Smooth muscle cell (in vitro differentiated cells): ENCODE measurements at regions not wholly inside any gene's neighbourhood (a gene's known extent, or its start where the extent isn't known, plus 50 kb on each side); places are given as distances from the start of the nearest gene placed in this dataset.

ENCODE experiments used
- DNase-seq: peaks from one replicate; lab custom pipeline; 2025; ENCODE audit not compliant: unreplicated experiment; lab: John Stamatoyannopoulos, UW
- H2AFZ ChIP-seq: fragments of 200-600 bp; sonication (generic); 2 replicates; pipeline ENCODE4 v1.6.0; 2016; ENCODE audit warnings: antibody characterized with exemption, low read depth, mild to moderate bottlenecking
- H3F3A ChIP-seq: fragments of 200-600 bp; sonication (generic); 2 replicates; pipeline ENCODE4 v1.6.0; 2017; ENCODE audit warnings: antibody characterized with exemption, low read depth
- H3K27ac ChIP-seq: fragments of 200-600 bp; sonication (generic); 2 replicates; pipeline ENCODE4 v1.5.1; 2016; ENCODE audit warnings: low read depth, mild to moderate bottlenecking
- H3K27me3 ChIP-seq: fragments of 200-600 bp; sonication (generic); 2 replicates; pipeline ENCODE4 v1.6.1; 2016; ENCODE audit warnings: low read depth, mild to moderate bottlenecking
- H3K36me3 ChIP-seq: fragments of 200-600 bp; sonication (generic); 2 replicates; pipeline ENCODE4 v1.5.1; 2016; ENCODE audit warnings: low read depth
- H3K4me1 ChIP-seq: fragments of 200-600 bp; sonication (generic); 2 replicates; pipeline ENCODE4 v1.5.1; 2016; ENCODE audit warnings: low read depth
- H3K4me2 ChIP-seq: fragments of 200-600 bp; sonication (generic); 2 replicates; pipeline ENCODE4 v1.6.0; 2016; ENCODE audit warnings: mild to moderate bottlenecking
- H3K4me3 ChIP-seq: fragments of 200-600 bp; sonication (generic); 2 replicates; pipeline ENCODE4 v1.5.1; 2016; ENCODE audit warnings: mild to moderate bottlenecking
- H3K79me2 ChIP-seq: fragments of 200-600 bp; sonication (generic); 2 replicates; pipeline ENCODE4 v1.6.0; 2016; ENCODE audit warnings: low read depth, mild to moderate bottlenecking
- H3K9ac ChIP-seq: fragments of 200-600 bp; sonication (generic); 2 replicates; pipeline ENCODE4 v1.6.0; 2016; ENCODE audit warnings: low read depth
- H3K9me3 ChIP-seq: fragments of 200-600 bp; sonication (generic); replicated peaks from 2 replicates; pipeline ENCODE4 v1.5.1; 2016; ENCODE audit warnings: low read depth
- H4K20me1 ChIP-seq: fragments of 200-600 bp; sonication (generic); 2 replicates; pipeline ENCODE4 v1.6.0; 2016; ENCODE audit warnings: low read depth
- WGBS: methylation state at CpG from one replicate; pipeline ENCODE4 v1.1.7; 2016; ENCODE audit warnings: low lambda C conversion rate; 5-methylcytosine and 5-hydroxymethylcytosine counted together
- TF ChIP-seq, protein P1 (sequence below): fragments of 200-600 bp; sonication (generic); IDR thresholded peaks from 2 replicates; pipeline ENCODE4 v1.5.1; 2017; ENCODE audit warnings: borderline replicate concordance, mild to moderate bottlenecking, antibody characterized with exemption; ENCODE audit not compliant: insufficient read depth, poor library complexity, severe bottlenecking

DNA sequence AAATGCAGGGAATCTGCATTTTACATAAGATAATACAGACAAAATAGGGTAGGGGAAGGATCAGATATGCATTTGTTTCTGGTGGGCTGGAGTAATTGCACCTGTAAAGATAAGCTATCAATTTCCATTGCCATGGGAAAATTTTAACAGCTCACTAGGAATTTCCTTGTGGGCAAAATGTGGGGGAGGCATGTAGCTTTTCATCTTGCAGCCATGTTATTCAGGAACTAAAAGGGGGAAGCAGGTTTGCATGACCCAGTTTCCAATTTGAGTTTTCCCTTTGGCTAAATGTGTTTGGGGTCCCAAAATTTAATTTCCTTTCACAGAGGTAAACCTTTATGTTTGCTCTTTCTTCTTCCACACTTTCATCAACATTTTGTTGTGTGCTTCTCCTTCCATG lies 624.4 kb downstream of the NYAP2 start:
- Histone ChIP-seq H3K4me2 (no peak overlapping the region), H2AFZ (no peak overlapping the region), H3K79me2 (no peaks in the 10 kb centered on the region), H3K9me3 (no peaks in the 10 kb centered on the region), H3K4me3 (no peak overlapping the region), H3K4me1 (no peaks in the 10 kb centered on the region), H3K36me3 (no peaks in the 10 kb centered on the region), H4K20me1 (no peaks in the 10 kb centered on the region), H3K27ac (no peak overlapping the region), H3K9ac (no peak overlapping the region), H3F3A (no peaks in the 10 kb centered on the region), H3K27me3 (no peaks in the 10 kb centered on the region)
- DNase-seq, result no peak
- TF ChIP-seq, protein P1, sequence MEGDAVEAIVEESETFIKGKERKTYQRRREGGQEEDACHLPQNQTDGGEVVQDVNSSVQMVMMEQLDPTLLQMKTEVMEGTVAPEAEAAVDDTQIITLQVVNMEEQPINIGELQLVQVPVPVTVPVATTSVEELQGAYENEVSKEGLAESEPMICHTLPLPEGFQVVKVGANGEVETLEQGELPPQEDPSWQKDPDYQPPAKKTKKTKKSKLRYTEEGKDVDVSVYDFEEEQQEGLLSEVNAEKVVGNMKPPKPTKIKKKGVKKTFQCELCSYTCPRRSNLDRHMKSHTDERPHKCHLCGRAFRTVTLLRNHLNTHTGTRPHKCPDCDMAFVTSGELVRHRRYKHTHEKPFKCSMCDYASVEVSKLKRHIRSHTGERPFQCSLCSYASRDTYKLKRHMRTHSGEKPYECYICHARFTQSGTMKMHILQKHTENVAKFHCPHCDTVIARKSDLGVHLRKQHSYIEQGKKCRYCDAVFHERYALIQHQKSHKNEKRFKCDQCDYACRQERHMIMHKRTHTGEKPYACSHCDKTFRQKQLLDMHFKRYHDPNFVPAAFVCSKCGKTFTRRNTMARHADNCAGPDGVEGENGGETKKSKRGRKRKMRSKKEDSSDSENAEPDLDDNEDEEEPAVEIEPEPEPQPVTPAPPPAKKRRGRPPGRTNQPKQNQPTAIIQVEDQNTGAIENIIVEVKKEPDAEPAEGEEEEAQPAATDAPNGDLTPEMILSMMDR, result no peak

GRCh38 chr2:226023383-226023782 lies 623.9 kb downstream of the NYAP2 start:
- H3F3A ChIP-seq, result no peaks in the 10 kb centered on the region
- H3K79me2 ChIP-seq, result no peaks in the 10 kb centered on the region
- no peak overlapping the region for H3K4me2 ChIP-seq
- H3K4me1 ChIP-seq, result no peaks in the 10 kb centered on the region
- whole genome bisulfite sequencing, result 56% methylated on average over 5 of the region's 5 CpGs
- no peak overlapping the region for H3K27ac ChIP-seq
- no peak overlapping the region for H2AFZ ChIP-seq
- no peak for DNase-seq
- H3K27me3 ChIP-seq, result no peaks in the 10 kb centered on the region
- no peaks in the 10 kb centered on the region for H3K36me3 ChIP-seq
- no peaks in the 10 kb centered on the region for H4K20me1 ChIP-seq
- no peak overlapping the region for H3K4me3 ChIP-seq
- no peaks in the 10 kb centered on the region for H3K9me3 ChIP-seq
- H3K9ac ChIP-seq, result no peak overlapping the region
- TF ChIP-seq, protein P1, result no peak

DNA sequence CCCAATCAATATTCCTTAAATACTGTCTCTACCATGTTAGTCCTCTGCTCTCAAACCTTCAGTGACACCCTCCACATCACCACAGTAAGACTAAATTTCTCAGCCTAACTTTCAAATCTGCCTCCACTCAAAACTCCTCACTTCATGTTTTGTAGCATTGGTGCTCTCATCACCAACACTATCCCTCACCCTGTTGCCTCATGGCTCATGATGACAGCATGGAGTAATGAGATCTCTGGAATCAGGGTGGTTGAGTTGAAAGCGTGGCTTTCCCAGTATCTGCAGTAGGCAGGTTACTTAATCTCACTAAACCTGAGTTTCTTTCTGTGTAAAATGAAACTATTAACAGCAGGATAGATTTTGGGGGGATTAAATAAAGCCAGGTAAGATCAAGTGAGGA lies 621.4 kb downstream of the NYAP2 start:
- Histone ChIP-seq H4K20me1 (no peaks in the 10 kb centered on the region), H3K9me3 (no peaks in the 10 kb centered on the region), H2AFZ (no peak overlapping the region), H3K4me1 (no peaks in the 10 kb centered on the region), H3K4me2 (no peak overlapping the region), H3K36me3 (no peaks in the 10 kb centered on the region), H3K79me2 (no peaks in the 10 kb centered on the region), H3K4me3 (no peak overlapping the region), H3K27ac (no peak overlapping the region), H3F3A (no peaks in the 10 kb centered on the region), H3K27me3 (no peaks in the 10 kb centered on the region), H3K9ac (no peak overlapping the region)
- 91% methylated on average over 1 of the region's 1 CpG for WGBS
- TF ChIP-seq, protein P1, result no peak
- DNase-seq, result no peak

- no peaks in the 10 kb centered on the region for H3K27me3 ChIP-seq
- no peak for DNase-seq
- TF ChIP-seq, protein P1, result no peak
- no peak overlapping the region for H3K4me2 ChIP-seq
- no peak overlapping the region for H3K27ac ChIP-seq
- no peaks in the 10 kb centered on the region for H3F3A ChIP-seq
- H3K4me3 ChIP-seq, result no peak overlapping the region
- H3K9ac ChIP-seq, result no peak overlapping the region
- H3K79me2 ChIP-seq, result no peaks in the 10 kb centered on the region
- H3K36me3 ChIP-seq, result no peaks in the 10 kb centered on the region
- H4K20me1 ChIP-seq, result no peaks in the 10 kb centered on the region
- H3K9me3 ChIP-seq, result no peaks in the 10 kb centered on the region
- H2AFZ ChIP-seq, result no peak overlapping the region
- no peaks in the 10 kb centered on the region for H3K4me1 ChIP-seq
Measured at GRCh38 chr2:226020176-226020575, 620.7 kb downstream of the NYAP2 start.
